ENCODE measurements at regions not wholly inside any gene's neighbourhood (a gene's known extent, or its start where the extent isn't known, plus 50 kb on each side); places are given as distances from the start of the nearest gene placed in this dataset.

GRCh38 chr16:52235186-52235585, 311.8 kb downstream of the TOX3 start:
- no peak for DNase-seq (ENCODE audit: low read depth in 3 of 3)

- no peak for DNase-seq (ENCODE audit: low read depth in 3 of 3)
Observed at GRCh38 chr16:52234626-52235025, 312.3 kb downstream of the TOX3 start.

GRCh38 chr16:52229471-52229870, 317.5 kb downstream of the TOX3 start:
- DNase-seq (ENCODE audit: low read depth in 3 of 3) = no peak

GRCh38 chr16:52227851-52228250, 319.1 kb downstream of the TOX3 start:
- DNase-seq (ENCODE audit: low read depth in 3 of 3) = no peak

GRCh38 chr16:52212841-52213240, 334.1 kb downstream of the TOX3 start:
- no peak for DNase-seq (ENCODE audit: low read depth in 3 of 3)

GRCh38 chr16:52209227-52209626, 337.7 kb downstream of the TOX3 start:
- no peak for DNase-seq (ENCODE audit: low read depth in 3 of 3)

GRCh38 chr16:52203096-52203495, 343.8 kb downstream of the TOX3 start:
- DNase-seq (ENCODE audit: low read depth in 3 of 3) = no peak

- no peak for DNase-seq (ENCODE audit: low read depth in 3 of 3)
Observed at GRCh38 chr16:52193441-52193840, 353.5 kb downstream of the TOX3 start.

GRCh38 chr16:52191531-52192134, 355.3 kb downstream of the TOX3 start:
- DNase-seq (ENCODE audit: low read depth in 3 of 3) = peak; percentile 9 to 49 (median 9)

GRCh38 chr16:52184336-52184735, 362.6 kb downstream of the TOX3 start:
- no peak for DNase-seq (ENCODE audit: low read depth in 3 of 3)

GRCh38 chr16:52182840-52183239, 364.1 kb downstream of the TOX3 start:
- DNase-seq (ENCODE audit: low read depth in 3 of 3) = no peak

GRCh38 chr16:52174168-52174567, 372.8 kb downstream of the TOX3 start:
- DNase-seq (ENCODE audit: low read depth in 3 of 3) = no peak

- no peak for DNase-seq (ENCODE audit: low read depth in 3 of 3)
Observed at GRCh38 chr16:52171481-52171880, 375.5 kb downstream of the TOX3 start.

- DNase-seq (ENCODE audit: low read depth in 3 of 3) = no peak
Observed at GRCh38 chr16:52167328-52167727, 379.6 kb downstream of the TOX3 start.

- no peak for DNase-seq (ENCODE audit: low read depth in 3 of 3)
Observed at GRCh38 chr16:52165961-52166360, 381.0 kb downstream of the TOX3 start.

GRCh38 chr16:52149003-52149402, 397.9 kb downstream of the TOX3 start:
- no peak for DNase-seq (ENCODE audit: low read depth in 3 of 3)

- no peak for DNase-seq (ENCODE audit: low read depth in 3 of 3)
Observed at GRCh38 chr16:52141871-52142270, 405.1 kb downstream of the TOX3 start.

- no peak for DNase-seq (ENCODE audit: low read depth in 3 of 3)
Observed at GRCh38 chr16:52128361-52128760, 418.6 kb downstream of the TOX3 start.

- no peak for DNase-seq (ENCODE audit: low read depth in 3 of 3)
Observed at GRCh38 chr16:52123842-52124241, 423.1 kb downstream of the TOX3 start.

- no peak for DNase-seq (ENCODE audit: low read depth in 3 of 3)
Observed at GRCh38 chr16:52123061-52123839, 423.7 kb downstream of the TOX3 start.

- DNase-seq (ENCODE audit: low read depth in 3 of 3) = no peak
Observed at GRCh38 chr16:52117171-52117570, 429.8 kb downstream of the TOX3 start.

- no peak for DNase-seq (ENCODE audit: low read depth in 3 of 3)
Observed at GRCh38 chr16:52114379-52114778, 432.6 kb downstream of the TOX3 start.

GRCh38 chr16:52113533-52114183, 433.3 kb downstream of the TOX3 start:
- DNase-seq (ENCODE audit: low read depth in 3 of 3) = no peak
